DMS114 treated with DMSO at 0.1 percent for 48 hours (cell line): ENCODE measurements at regions not wholly inside any gene's neighbourhood (a gene's known extent, or its start where the extent isn't known, plus 50 kb on each side); places are given as distances from the start of the nearest gene placed in this dataset.
"Not testable (repeated sequence)": the region's sequence is repeated elsewhere in the genome, so short reads cannot be mapped to it uniquely, and the experiment has no call there.

Source experiments
- DNase-seq: peaks from one replicate; lab custom pipeline; 2025; ENCODE audit not compliant: unreplicated experiment; lab: John Stamatoyannopoulos, UW

GRCh38 chr4:116688536-116688935 is 396.8 kb downstream of the TRAM1L1 start:
- DNase-seq, result no peak

- no peak for DNase-seq
Measured at GRCh38 chr4:116668190-116668589, 417.2 kb downstream of the TRAM1L1 start.

- no peak for DNase-seq
Measured at GRCh38 chr4:116665716-116666115, 419.7 kb downstream of the TRAM1L1 start.

GRCh38 chr4:116664198-116664597 is 421.2 kb downstream of the TRAM1L1 start:
- DNase-seq, result no peak

- no peak for DNase-seq
Measured at GRCh38 chr4:116639070-116639577, 446.3 kb downstream of the TRAM1L1 start.

GRCh38 chr4:116638592-116638991 is 446.8 kb downstream of the TRAM1L1 start:
- no peak for DNase-seq

GRCh38 chr4:116636917-116637316 is 448.5 kb downstream of the TRAM1L1 start:
- no peak for DNase-seq

- no peak for DNase-seq
Measured at GRCh38 chr4:116632269-116632668, 453.1 kb downstream of the TRAM1L1 start.

GRCh38 chr4:116628598-116628997 is 456.8 kb downstream of the TRAM1L1 start:
- no peak for DNase-seq

GRCh38 chr4:116627545-116627944 is 457.8 kb downstream of the TRAM1L1 start:
- no peak for DNase-seq

- DNase-seq, result not testable (repeated sequence)
Measured at GRCh38 chr4:116619508-116619907, 465.9 kb downstream of the TRAM1L1 start.

GRCh38 chr4:116618638-116619037 is 466.7 kb downstream of the TRAM1L1 start:
- DNase-seq, result no peak

- DNase-seq, result no peak
Measured at GRCh38 chr4:116603096-116603495, 482.3 kb downstream of the TRAM1L1 start.

GRCh38 chr4:116599859-116600258 is 485.5 kb downstream of the TRAM1L1 start:
- DNase-seq, result no peak

- no peak for DNase-seq
Measured at GRCh38 chr4:116598980-116599789, 486.2 kb downstream of the TRAM1L1 start.

GRCh38 chr4:116598155-116598979 is 487.0 kb downstream of the TRAM1L1 start:
- no peak for DNase-seq

GRCh38 chr4:116590648-116591047 is 494.7 kb downstream of the TRAM1L1 start:
- DNase-seq, result no peak

GRCh38 chr4:116588783-116589182 is 496.6 kb downstream of the TRAM1L1 start:
- DNase-seq, result no peak

- DNase-seq, result no peak
Measured at GRCh38 chr4:116585246-116585645, 500.1 kb downstream of the TRAM1L1 start.

GRCh38 chr4:116577321-116577720 is 508.1 kb downstream of the TRAM1L1 start:
- no peak for DNase-seq

- no peak for DNase-seq
Measured at GRCh38 chr4:116573540-116573939, 511.8 kb downstream of the TRAM1L1 start.

- DNase-seq, result no peak
Measured at GRCh38 chr4:116561768-116562167, 523.6 kb downstream of the TRAM1L1 start.
